ENCODE measurements at regions not wholly inside any gene's neighbourhood (a gene's known extent, or its start where the extent isn't known, plus 50 kb on each side); places are given as distances from the start of the nearest gene placed in this dataset.

DNA sequence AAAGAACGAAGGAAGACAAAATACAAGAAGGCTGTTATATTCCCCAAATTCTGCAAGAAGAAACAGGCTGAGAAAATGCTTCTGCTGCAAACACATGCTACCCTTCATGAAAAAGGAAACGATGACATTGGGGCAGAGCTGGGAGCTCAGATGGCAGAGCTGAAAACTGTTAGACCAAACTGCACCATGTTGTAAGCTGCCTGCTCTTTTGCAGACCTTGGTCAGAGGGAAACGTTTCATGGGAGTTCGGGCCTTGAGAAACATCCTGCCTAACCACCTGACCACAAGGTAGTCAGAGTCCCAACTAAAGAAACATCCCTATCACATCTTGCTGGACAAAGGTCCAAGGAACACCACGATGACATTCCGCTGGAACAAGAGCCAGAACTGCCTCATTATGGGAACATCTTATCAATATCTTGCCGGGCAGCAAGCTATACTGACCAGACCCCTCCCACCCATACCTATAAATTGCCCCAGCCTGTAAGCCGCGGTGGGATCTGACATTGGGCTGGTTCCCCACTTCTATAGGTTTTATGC, 110.7 kb upstream of the CTSC start:
- DNase-seq: no peak

DNA sequence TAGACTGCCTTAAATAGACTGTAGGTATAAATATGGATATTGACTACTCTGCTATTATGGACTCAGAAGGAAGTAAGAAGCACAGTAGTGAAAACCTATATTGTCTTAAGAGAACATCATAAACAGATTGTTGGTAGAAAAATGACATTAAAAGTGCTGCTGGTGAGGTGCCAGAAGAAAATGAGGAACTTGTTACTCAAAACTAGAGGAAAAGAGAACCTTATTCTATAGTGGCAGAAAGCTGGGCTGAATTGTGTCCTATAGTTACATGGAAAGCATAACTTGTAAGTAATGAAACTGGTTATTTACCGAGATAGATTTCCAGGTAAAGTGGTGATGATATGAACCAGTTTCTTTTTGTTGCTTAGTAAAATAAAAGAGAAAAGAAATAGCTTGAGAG, 109.7 kb upstream of the CTSC start:
- no peak for DNase-seq

DNA sequence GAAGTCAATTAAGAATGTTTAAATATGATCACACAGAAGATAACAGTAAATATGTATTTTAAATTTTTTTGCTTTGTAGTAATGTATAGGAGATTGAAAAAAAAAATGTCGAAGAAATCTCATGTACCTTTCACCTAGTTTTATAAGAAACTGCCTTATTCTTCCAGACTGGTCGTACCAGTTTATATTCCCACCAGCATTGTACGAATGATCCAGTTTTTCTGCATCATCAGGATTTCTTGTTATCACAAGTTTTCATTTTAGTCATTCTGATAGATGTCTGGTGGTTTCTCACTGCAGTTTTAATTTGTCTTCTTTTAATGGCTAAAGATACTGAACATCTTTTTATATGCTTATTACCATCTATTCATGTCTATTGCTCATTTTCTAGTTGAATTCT, 101.8 kb upstream of the CTSC start:
- DNase-seq: no peak

- no peak for DNase-seq
Measured at GRCh38 chr11:88438721-88439120, 101.2 kb upstream of the CTSC start.

GRCh38 chr11:88435415-88435814, 97.9 kb upstream of the CTSC start:
- no peak for DNase-seq

- DNase-seq: no peak
Measured at GRCh38 chr11:88434333-88434976, 96.9 kb upstream of the CTSC start.

- DNase-seq: no peak
Measured at GRCh38 chr11:88433536-88434230, 96.1 kb upstream of the CTSC start.

DNA sequence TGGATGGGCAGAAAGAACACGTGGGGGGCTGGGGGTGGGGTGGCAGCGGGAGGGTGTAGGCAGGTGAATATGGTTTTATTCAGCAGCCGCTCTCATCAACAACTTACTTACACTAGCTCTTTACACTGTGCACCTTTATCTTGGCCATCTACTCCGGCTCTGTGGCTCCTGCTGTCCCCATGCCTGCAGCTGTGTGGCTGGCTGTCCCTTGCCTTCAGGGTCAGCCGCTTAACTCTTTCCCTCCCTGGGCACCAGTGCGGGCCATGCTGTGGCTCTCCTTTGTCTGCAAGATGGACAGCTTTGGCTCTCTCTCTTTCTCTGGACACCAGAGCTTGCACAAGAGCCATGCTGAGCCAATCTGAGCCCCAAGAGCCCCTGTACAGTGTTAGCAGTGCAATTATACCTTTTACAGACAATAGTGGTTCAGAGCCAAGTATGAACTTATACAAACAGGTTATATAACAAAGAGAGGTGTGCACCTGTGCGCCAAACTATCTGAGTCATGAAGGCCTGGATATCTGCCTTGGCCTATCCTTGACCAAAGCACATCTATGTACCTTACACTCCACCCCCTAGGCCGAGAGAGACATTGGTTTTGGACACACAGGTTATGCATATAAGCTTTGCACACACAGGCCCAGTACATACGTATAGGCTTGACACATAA, 94.3 kb upstream of the CTSC start:
- DNase-seq: no peak

GRCh38 chr11:88428959-88429358, 91.4 kb upstream of the CTSC start:
- no peak for DNase-seq

DNA sequence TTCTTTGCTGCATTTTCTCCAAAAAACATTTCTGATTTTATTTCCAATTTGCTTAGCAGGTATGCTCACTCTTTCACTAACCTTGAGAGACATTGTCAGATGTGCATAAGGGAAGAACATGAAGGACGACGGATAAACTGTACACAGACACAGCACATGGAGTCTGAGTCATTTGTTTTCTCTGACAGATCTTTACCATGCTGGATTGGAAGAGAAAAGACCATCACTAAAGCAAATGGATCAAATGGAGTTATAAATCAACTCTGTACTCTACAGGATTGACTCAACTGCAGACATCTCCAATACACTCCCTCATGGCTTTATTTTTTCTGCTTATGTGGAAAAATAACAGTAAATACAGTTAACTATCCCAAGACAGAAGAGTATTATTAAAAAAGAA, 90.2 kb upstream of the CTSC start:
- DNase-seq: no peak

DNA sequence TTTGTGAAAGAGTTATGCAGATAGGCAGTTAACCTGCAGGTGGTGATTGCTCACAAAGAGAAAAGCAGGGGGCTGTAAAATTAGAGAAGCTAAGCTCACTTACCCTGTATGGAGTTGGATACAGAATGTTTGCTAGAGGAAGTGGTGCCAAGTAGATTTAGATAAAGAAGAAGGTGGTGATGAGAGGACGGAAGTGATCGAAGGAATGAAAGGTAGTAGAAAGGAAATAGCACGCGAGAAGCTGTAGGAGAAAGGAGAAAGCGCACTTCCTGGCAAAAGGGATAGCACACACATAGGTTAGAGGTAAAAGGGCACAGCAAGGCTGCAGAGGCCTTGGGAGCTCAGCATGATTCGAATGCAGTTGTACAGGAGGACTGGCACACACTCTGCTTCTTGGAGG, 87.3 kb upstream of the CTSC start:
- DNase-seq: no peak

DNA sequence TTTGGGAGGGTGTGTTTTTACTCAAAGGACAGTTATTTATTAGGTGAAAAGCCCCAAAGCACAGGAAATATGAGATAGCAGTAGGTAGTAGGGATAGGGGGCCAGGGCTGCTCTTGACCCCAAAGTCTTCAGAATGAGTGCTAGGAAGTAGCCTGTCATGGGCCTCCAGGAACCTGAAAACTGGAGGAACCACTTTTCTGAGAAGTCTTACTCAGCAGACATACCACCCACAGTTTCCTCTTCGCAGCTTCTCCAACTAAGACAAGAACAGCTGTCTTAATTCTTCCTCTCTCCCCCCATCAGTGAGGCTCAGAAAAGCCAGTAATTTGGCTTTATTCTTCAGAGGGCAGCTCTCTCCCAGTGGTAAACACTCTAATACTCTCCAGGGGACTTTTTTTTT, 84.0 kb upstream of the CTSC start:
- DNase-seq: peak; percentile 17

DNA sequence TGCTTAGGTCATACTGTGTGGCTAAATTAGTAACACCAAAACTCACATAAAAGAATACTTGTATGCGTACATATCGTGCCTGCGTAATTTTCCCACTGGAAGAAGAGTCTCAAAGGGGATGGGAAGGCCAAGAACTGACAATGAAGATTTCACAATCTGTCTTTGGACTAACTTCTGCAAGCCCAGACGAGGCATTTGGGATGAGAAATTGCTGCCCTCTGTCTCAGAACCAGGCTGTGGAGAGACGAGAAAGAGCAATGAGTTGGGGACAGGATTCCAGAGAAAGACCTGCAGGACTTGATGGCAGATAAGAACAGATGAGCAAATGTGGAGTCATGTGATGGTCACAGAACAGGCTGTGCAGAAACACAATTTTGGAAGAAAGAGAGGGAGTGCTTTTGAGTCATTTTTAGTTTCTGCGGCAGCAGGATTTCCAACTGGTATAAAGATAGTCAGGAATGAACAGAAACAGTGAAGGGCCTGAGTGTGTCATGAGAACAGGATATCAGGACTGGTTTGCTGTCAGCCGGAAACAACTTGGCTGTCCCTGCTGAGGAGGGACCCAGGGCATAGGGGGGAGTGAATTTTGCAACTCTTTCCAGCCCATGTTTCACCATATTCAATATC, 82.7 kb upstream of the CTSC start:
- DNase-seq: no peak

- DNase-seq: no peak
Measured at GRCh38 chr11:88418508-88418907, 81.0 kb upstream of the CTSC start.

DNA sequence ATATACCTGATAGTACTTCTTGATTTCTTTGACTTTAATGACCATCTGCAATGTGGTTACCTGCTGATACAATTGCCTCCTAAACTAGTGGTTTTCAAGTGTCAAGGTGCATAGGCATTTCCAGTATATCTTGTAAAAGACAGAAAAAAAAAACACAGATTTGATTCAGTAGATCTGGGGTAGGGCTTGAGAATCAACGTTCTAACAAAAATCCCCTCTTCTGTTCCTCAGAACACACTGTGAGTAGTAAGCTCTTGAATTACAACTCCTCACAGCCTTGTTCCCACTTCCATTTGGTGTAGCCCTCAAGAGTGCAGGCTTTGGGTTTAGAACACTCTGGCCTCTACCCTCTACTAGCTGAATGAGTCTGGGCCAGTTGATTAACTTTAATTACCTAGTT, 78.0 kb upstream of the CTSC start:
- no peak for DNase-seq

DNA sequence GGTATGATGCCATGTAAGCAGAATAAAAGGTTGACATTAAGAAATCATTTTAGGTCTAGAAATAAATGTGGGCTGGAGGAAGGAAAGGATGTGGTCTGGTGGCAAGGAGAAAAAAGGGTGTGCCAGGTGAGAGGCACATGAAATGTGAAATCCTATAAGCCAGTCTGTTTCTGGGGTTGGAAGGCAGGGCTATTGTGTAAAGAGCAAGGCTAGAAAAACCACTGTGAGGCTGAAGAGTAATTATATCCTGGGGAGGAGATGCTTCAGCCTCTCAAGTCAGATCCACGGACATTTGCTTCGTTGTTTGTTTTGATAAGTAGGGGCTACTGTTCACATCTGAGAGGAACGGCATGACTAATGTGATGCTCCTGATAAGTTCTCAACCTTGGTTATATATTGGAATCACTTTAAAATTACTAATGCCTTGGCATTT, 77.5 kb upstream of the CTSC start:
- DNase-seq: no peak

DNA sequence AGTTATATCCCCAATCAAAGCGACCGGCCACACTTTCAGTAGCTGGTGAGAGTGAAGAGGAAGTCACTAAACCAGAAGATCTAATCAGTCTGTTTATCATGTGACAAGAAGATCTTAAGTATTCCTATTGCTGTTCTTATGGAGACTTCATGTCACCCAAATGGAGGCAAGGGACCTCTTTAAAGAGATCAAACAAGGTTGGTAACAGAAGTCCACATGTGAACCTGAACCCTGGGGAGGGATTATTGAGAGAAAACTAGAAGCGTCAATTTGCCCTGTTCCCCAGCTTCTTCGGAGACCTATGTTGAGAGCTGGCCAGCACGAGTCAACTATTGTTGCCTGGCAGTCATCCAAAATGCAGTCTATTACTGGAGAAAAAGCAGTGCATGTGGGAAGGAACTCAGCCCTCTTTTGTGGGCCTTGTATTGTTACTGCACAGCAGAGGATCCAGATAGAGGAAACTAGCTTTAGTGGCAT, 76.9 kb upstream of the CTSC start:
- no peak for DNase-seq

DNA sequence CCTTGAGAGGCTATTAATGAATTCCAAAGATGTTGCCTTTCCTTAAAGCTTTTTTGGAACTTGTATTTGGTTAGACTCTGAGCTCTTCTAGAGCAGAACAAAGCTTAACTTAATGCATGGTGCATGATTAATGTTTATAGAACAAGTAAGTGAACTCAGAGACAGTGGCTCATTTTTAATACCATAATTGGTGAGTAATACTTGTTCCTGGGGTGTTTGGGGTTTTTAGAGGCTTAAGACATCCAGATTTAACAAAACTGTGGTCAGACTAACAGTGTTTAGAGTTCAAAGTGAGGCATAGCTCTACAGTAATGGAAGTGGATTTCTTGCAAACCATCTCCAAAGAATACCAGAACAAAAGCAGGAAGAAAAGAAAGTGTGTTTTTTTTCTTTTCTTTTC, 73.7 kb upstream of the CTSC start:
- DNase-seq: no peak

GRCh38 chr11:88410656-88411055, 73.1 kb upstream of the CTSC start:
- no peak for DNase-seq

DNA sequence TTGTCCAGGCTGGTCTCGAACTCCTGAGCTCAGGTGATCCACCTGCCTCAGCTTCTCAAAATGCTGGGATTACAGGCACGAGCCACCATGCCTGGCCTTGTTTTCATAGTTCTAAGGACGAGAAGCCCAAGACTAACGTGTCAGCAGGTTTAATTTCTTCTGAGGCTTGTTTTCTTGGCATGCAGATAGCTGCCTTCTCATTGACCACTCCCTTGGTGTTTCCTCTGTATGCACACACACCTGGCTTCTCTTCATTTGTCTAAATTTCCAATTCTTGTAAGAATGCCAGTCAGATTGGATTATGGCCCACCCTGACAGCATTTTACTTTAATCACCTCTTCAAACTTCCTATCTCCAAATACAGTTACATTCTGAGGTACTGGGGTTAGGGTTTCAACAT, 72.5 kb upstream of the CTSC start:
- no peak for DNase-seq

DNA sequence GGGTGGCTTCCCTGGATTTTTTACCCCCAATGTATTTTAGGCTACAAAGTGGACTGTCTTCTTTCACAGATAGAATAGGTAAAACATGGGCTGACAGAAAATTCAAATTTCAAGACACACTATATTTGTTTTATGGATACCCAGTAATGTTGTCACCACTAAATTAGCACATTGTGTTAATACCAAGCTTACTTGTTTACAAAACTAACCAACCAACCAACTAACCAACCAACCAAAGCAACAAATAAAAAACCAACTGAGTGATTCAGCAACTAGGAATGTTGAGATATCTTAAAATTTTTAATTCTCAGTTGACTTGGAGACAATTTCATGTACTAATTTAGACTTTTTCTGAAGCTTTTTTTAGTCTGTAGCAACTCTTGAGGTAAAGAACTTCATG, 69.3 kb upstream of the CTSC start:
- no peak for DNase-seq

GRCh38 chr11:88405853-88406252, 68.3 kb upstream of the CTSC start:
- DNase-seq: no peak

- DNase-seq: no peak
Measured at GRCh38 chr11:88404932-88405710, 67.6 kb upstream of the CTSC start.

Data from activated T-cell treated with anti-CD3 and anti-CD28 coated beads for 4 hours (primary cell).